LHCN-M2 (cell line): ENCODE measurements at regions not wholly inside any gene's neighbourhood (a gene's known extent, or its start where the extent isn't known, plus 50 kb on each side); places are given as distances from the start of the nearest gene placed in this dataset.
"Not testable (repeated sequence)": the region's sequence is repeated elsewhere in the genome, so short reads cannot be mapped to it uniquely, and the experiment has no call there.

ENCODE experiments used
- DNase-seq: peaks from one replicate; pipeline ENCODE4 v3.0.0-alpha.2; 2012; ENCODE audit warnings: low read depth

GRCh38 chr13:47892374-47892773 lies 108.7 kb downstream of the SUCLA2 start:
- DNase-seq, result no peak

- DNase-seq, result no peak
These were observed 110.8 kb downstream of the SUCLA2 start for GRCh38 chr13:47890146-47890814.

- DNase-seq, result no peak
These were observed 114.8 kb downstream of the SUCLA2 start for GRCh38 chr13:47886314-47886713.

- DNase-seq, result no peak
These were observed 125.9 kb downstream of the SUCLA2 start for GRCh38 chr13:47875201-47875600.

GRCh38 chr13:47873987-47874386 lies 127.1 kb downstream of the SUCLA2 start:
- not testable (repeated sequence) for DNase-seq

GRCh38 chr13:47873319-47873718 lies 127.8 kb downstream of the SUCLA2 start:
- DNase-seq, result not testable (repeated sequence)

- peak; percentile 44 for DNase-seq
These were observed 131.3 kb downstream of the SUCLA2 start for GRCh38 chr13:47869776-47870175.

GRCh38 chr13:47865883-47866282 lies 135.2 kb downstream of the SUCLA2 start:
- no peak for DNase-seq

- DNase-seq, result no peak
These were observed 138.2 kb downstream of the SUCLA2 start for GRCh38 chr13:47862841-47863240.

- peak; percentile 52 for DNase-seq
These were observed 141.9 kb downstream of the SUCLA2 start for GRCh38 chr13:47859165-47859564.

GRCh38 chr13:47858042-47859025 lies 142.7 kb downstream of the SUCLA2 start:
- DNase-seq, result peak; percentile 88

GRCh38 chr13:47853236-47853635 lies 147.8 kb downstream of the SUCLA2 start:
- peak; percentile 87 for DNase-seq

GRCh38 chr13:47846886-47847285 lies 154.2 kb downstream of the SUCLA2 start:
- DNase-seq, result no peak

- no peak for DNase-seq
These were observed 155.1 kb downstream of the SUCLA2 start for GRCh38 chr13:47845981-47846380.

GRCh38 chr13:47843005-47843404 lies 158.1 kb downstream of the SUCLA2 start:
- DNase-seq, result no peak

- no peak for DNase-seq
These were observed 159.9 kb downstream of the SUCLA2 start for GRCh38 chr13:47841151-47841550.

GRCh38 chr13:47837906-47838305 lies 163.2 kb downstream of the SUCLA2 start:
- DNase-seq, result no peak

- no peak for DNase-seq
These were observed 163.8 kb downstream of the SUCLA2 start for GRCh38 chr13:47837104-47837880.

GRCh38 chr13:47835470-47836228 lies 165.4 kb downstream of the SUCLA2 start:
- DNase-seq, result no peak

- DNase-seq, result no peak
These were observed 168.6 kb downstream of the SUCLA2 start for GRCh38 chr13:47832458-47832972.

- peak; percentile 27 for DNase-seq
These were observed 169.8 kb downstream of the SUCLA2 start for GRCh38 chr13:47831265-47831664.
